ENCODE measurements at regions not wholly inside any gene's neighbourhood (a gene's known extent, or its start where the extent isn't known, plus 50 kb on each side); places are given as distances from the start of the nearest gene placed in this dataset.

DNA sequence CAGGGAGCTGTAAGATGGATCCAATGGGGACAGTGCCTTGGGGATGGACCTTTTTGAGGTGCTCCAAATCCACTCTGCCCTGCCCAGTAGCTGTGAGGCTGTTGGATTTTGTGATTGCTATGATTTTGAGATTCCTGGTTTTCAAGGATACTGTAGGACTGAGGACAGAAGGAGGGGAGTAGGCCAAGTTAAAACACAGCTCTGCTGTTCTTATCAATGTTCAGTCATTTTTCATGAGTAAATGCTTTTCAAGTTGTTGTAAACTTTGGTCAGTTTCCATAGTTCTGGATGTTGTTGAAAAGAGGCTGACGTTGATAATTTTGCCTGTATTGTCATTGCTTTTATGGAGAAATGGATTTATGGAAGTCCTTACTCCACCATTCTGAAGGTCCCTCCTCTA, 361.2 kb downstream of the ZNF516 start:
- H3K27ac ChIP-seq (ENCODE audit: low read depth, low read length): no peak overlapping the region
- H2AFZ ChIP-seq (ENCODE audit: low read length, unreplicated experiment): no peak overlapping the region
- H3K27me3 ChIP-seq (ENCODE audit: insufficient read depth, low read length): no peaks in the 10 kb centered on the region
- H3K4me1 ChIP-seq (ENCODE audit: control insufficient read depth, insufficient read depth, low read length, unreplicated experiment): no peaks in the 10 kb centered on the region
- H3K4me3 ChIP-seq (ENCODE audit: low read depth, low read length): no peak overlapping the region
- H3K36me3 ChIP-seq (ENCODE audit: insufficient read depth, low read length): no peaks in the 10 kb centered on the region
- H3K79me2 ChIP-seq (ENCODE audit: control insufficient read depth, insufficient read depth, low read length, unreplicated experiment): no peaks in the 10 kb centered on the region

DNA sequence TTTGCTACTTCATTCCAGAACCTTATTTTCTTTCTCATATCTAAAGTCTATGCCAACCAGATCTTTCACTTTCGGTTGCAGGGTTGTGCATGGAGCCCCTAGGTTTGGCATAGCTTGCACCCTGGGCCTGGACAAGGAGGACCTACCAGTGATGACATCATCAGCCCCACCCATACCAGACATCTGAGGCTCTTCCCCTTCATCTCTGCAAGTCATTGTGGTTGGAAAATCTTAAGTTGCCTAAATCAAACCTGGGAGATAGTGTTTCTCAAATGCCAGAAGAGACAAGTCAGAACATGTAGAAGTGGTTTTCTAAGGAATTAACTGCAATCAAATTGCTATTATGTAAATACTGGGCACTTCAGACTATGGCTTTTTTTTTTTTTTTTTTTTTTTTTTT, 363.3 kb downstream of the ZNF516 start:
- Histone ChIP-seq H3K4me3 (ENCODE audit: low read depth, low read length) (no peak overlapping the region), H3K36me3 (ENCODE audit: insufficient read depth, low read length) (no peaks in the 10 kb centered on the region), H3K79me2 (ENCODE audit: control insufficient read depth, insufficient read depth, low read length, unreplicated experiment) (no peaks in the 10 kb centered on the region), H3K4me1 (ENCODE audit: control insufficient read depth, insufficient read depth, low read length, unreplicated experiment) (no peaks in the 10 kb centered on the region), H3K27me3 (ENCODE audit: insufficient read depth, low read length) (no peaks in the 10 kb centered on the region), H2AFZ (ENCODE audit: low read length, unreplicated experiment) (no peak overlapping the region), H3K27ac (ENCODE audit: low read depth, low read length) (no peak overlapping the region)

DNA sequence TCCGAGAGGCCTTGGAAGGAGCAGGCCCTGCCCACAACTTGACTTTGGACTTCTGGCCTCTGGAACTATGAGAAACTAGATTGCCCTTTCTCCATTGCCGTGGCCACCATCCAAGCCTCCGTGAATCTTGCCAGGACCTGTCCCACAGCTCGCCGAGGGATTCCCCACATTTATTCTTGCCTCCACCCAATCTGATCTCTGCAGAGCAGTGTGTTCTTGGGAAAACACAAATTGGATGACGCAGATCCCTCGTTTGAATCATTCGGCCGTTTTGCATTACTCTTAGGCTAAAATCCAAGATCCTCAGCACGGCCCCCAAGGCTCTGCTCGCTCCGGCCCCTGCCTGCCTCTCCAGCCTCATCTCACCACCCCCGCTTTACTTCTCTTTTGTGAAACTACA, 364.2 kb downstream of the ZNF516 start:
- Histone ChIP-seq H3K27ac (ENCODE audit: low read depth, low read length) (no peak overlapping the region), H3K79me2 (ENCODE audit: control insufficient read depth, insufficient read depth, low read length, unreplicated experiment) (no peaks in the 10 kb centered on the region), H2AFZ (ENCODE audit: low read length, unreplicated experiment) (no peak overlapping the region), H3K27me3 (ENCODE audit: insufficient read depth, low read length) (no peaks in the 10 kb centered on the region), H3K4me1 (ENCODE audit: control insufficient read depth, insufficient read depth, low read length, unreplicated experiment) (no peaks in the 10 kb centered on the region), H3K4me3 (ENCODE audit: low read depth, low read length) (no peak overlapping the region), H3K36me3 (ENCODE audit: insufficient read depth, low read length) (no peaks in the 10 kb centered on the region)

DNA sequence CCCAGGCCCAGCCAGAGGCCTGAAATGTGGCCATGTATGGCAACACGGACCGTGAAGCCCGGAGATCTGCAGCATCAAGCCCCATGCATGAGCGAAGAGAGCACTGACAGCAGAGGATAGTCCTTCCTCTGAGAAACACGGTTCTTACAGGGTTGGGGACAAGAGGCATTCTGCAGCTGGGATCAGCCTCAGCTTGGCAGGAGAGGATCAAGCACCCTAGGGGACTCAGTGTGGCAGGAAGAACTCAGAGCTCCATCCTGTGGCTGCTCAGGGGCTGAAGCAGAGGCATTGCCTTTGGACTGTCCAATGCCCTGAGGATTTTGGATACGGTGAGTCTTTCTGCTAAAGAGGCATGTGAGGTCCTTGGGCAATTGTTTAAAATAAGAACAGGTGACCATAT, 368.7 kb downstream of the ZNF516 start:
- Histone ChIP-seq H3K27me3 (ENCODE audit: insufficient read depth, low read length) (no peaks in the 10 kb centered on the region), H3K79me2 (ENCODE audit: control insufficient read depth, insufficient read depth, low read length, unreplicated experiment) (no peaks in the 10 kb centered on the region), H3K4me1 (ENCODE audit: control insufficient read depth, insufficient read depth, low read length, unreplicated experiment) (no peaks in the 10 kb centered on the region), H3K4me3 (ENCODE audit: low read depth, low read length) (no peak overlapping the region), H2AFZ (ENCODE audit: low read length, unreplicated experiment) (no peak overlapping the region), H3K36me3 (ENCODE audit: insufficient read depth, low read length) (no peaks in the 10 kb centered on the region), H3K27ac (ENCODE audit: low read depth, low read length) (no peak overlapping the region)

DNA sequence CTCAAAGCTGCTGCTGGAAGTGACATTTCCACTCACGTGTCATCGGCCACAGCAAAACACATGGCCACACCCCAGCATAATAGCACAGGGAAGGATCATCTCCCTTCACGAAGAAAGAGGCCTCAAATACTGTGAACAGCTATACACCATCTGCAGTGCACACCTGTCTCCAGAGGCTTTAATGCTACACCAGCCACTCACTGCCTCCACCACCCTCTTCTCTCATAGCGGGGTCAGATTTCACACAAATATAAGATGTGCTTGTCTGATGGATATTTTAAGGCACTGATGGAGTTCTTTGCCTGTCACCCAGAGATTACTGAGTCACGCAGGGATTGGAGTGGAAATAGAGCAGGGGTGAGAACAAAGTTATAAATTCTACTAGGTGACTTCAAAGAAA, 374.0 kb downstream of the ZNF516 start:
- Histone ChIP-seq H3K27me3 (ENCODE audit: insufficient read depth, low read length) (no peaks in the 10 kb centered on the region), H3K4me3 (ENCODE audit: low read depth, low read length) (no peak overlapping the region), H2AFZ (ENCODE audit: low read length, unreplicated experiment) (no peak overlapping the region), H3K27ac (ENCODE audit: low read depth, low read length) (no peak overlapping the region), H3K36me3 (ENCODE audit: insufficient read depth, low read length) (no peaks in the 10 kb centered on the region), H3K4me1 (ENCODE audit: control insufficient read depth, insufficient read depth, low read length, unreplicated experiment) (no peaks in the 10 kb centered on the region), H3K79me2 (ENCODE audit: control insufficient read depth, insufficient read depth, low read length, unreplicated experiment) (no peaks in the 10 kb centered on the region)

DNA sequence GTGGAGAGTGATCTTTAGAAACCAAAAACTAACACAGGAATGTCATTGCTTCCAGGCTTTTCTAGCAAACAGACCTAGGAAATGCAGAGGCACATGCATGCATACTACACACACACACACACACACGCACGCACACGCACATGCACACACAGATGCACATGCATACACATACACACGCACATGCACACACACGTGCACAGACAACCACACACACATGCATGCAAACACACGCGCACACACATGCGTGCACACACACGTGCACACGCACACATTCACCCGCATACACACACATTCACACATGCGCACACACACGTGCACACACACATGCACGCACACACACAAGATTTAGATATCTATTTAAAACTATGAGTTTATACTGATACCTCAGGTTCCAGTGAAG, 379.5 kb downstream of the ZNF516 start:
- Histone ChIP-seq H3K27ac (ENCODE audit: low read depth, low read length) (no peak overlapping the region), H3K36me3 (ENCODE audit: insufficient read depth, low read length) (no peaks in the 10 kb centered on the region)

DNA sequence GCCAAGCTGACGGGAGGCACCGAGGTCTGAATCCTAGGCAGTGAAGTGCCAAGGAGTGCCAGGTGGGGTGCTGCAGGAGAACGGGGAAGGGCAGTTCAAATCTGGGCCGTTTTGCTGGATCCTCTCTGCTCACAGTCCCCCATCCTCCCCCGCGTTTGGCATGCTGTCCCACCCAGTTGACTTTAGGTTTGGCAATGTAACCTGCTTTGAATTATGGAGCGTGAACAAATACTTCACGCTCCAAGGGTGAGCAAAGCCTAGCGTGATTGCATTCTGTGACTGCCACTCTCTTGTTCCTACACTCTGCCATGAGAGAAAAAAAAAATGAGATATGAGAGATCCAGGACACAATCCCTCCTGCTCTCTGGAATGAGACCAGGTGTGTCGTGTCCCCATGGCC, 381.9 kb downstream of the ZNF516 start:
- H3K79me2 ChIP-seq (ENCODE audit: control insufficient read depth, insufficient read depth, low read length, unreplicated experiment): no peaks in the 10 kb centered on the region
- no peak overlapping the region for H3K27ac ChIP-seq (ENCODE audit: low read depth, low read length)
- H3K4me1 ChIP-seq (ENCODE audit: control insufficient read depth, insufficient read depth, low read length, unreplicated experiment): no peaks in the 10 kb centered on the region
- no peak overlapping the region for H3K4me3 ChIP-seq (ENCODE audit: low read depth, low read length)
- H3K36me3 ChIP-seq (ENCODE audit: insufficient read depth, low read length): no peaks in the 10 kb centered on the region
- no peaks in the 10 kb centered on the region for H3K27me3 ChIP-seq (ENCODE audit: insufficient read depth, low read length)
- H2AFZ ChIP-seq (ENCODE audit: low read length, unreplicated experiment): no peak overlapping the region

More for the DNA sequence above, 379.5 kb downstream of the ZNF516 start:
- Histone ChIP-seq H3K79me2 (ENCODE audit: control insufficient read depth, insufficient read depth, low read length, unreplicated experiment) (no peaks in the 10 kb centered on the region), H3K4me3 (ENCODE audit: low read depth, low read length) (no peak overlapping the region), H2AFZ (ENCODE audit: low read length, unreplicated experiment) (no peak overlapping the region), H3K4me1 (ENCODE audit: control insufficient read depth, insufficient read depth, low read length, unreplicated experiment) (no peaks in the 10 kb centered on the region), H3K27me3 (ENCODE audit: insufficient read depth, low read length) (no peaks in the 10 kb centered on the region)

DNA sequence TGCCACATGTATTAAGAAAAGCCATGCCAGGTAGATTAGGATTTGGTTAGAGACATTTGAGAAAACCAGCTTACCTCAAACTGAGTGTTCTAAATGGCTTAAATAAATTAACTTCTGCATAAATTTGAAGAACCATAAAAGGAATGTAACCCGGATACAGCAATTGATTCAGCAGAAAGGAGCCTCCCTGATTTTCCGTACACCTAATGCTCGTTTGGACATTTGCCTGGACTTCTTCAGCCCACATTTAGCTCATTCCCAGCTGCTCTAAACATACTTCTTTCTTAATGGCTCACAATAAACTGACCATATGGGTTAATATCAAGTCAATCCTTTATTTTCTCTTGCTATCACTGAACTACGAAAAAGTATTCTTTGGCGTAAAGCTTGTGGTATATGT, 392.4 kb downstream of the ZNF516 start:
- Histone ChIP-seq H2AFZ (ENCODE audit: low read length, unreplicated experiment) (no peak overlapping the region), H3K4me3 (ENCODE audit: low read depth, low read length) (no peak overlapping the region), H3K36me3 (ENCODE audit: insufficient read depth, low read length) (no peaks in the 10 kb centered on the region), H3K4me1 (ENCODE audit: control insufficient read depth, insufficient read depth, low read length, unreplicated experiment) (no peaks in the 10 kb centered on the region), H3K27me3 (ENCODE audit: insufficient read depth, low read length) (no peaks in the 10 kb centered on the region), H3K79me2 (ENCODE audit: control insufficient read depth, insufficient read depth, low read length, unreplicated experiment) (no peaks in the 10 kb centered on the region), H3K27ac (ENCODE audit: low read depth, low read length) (no peak overlapping the region)

DNA sequence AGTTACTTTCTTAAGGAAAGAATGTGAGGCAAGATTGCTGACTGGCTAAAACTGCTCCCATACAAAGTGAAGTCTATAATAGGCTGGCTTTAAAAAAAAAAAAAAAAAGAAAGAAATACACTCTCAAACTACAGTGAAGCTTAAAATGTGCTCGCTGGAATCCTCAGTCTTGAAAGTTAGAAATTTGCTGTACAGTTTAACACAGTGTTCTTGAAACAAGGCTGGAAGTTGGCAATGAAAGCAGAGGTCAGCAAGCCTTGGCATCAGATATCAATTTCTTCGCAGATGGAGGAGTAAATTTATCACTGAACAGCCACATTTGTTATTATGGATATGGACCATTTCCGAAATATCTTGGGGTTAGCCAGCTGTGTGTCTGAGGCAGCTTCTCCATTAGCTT, 392.9 kb downstream of the ZNF516 start:
- no peaks in the 10 kb centered on the region for H3K4me1 ChIP-seq (ENCODE audit: control insufficient read depth, insufficient read depth, low read length, unreplicated experiment)
- no peak overlapping the region for H3K4me3 ChIP-seq (ENCODE audit: low read depth, low read length)
- no peaks in the 10 kb centered on the region for H3K79me2 ChIP-seq (ENCODE audit: control insufficient read depth, insufficient read depth, low read length, unreplicated experiment)
- no peaks in the 10 kb centered on the region for H3K36me3 ChIP-seq (ENCODE audit: insufficient read depth, low read length)
- no peaks in the 10 kb centered on the region for H3K27me3 ChIP-seq (ENCODE audit: insufficient read depth, low read length)
- no peak overlapping the region for H2AFZ ChIP-seq (ENCODE audit: low read length, unreplicated experiment)
- no peak overlapping the region for H3K27ac ChIP-seq (ENCODE audit: low read depth, low read length)

DNA sequence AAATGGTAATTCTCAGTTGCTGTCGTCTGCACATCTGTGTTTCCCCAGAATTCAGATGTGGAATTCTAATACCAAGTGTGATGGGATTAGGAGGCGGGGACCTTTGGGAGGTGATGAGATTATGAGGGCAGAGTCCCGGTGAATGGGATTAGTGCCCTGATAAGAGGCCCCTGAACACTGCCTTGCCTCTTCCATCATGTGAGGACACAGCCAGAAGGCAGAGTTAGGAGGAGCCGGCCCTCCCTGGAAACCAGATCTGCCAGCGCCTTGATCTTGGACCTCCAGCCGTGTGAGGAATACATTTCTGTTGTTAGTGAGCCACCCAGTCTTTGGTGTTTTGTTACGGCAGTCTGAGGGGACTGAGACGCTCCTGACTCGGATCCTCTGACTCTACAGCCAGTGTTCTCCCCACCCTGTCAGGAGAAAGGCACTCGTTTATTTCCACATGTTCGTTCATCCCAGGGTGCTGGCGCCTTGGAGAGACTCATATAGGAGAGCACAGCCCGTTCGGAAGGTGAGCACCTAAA, 395.0 kb downstream of the ZNF516 start:
- no peaks in the 10 kb centered on the region for H3K36me3 ChIP-seq (ENCODE audit: insufficient read depth, low read length)
- H3K79me2 ChIP-seq (ENCODE audit: control insufficient read depth, insufficient read depth, low read length, unreplicated experiment): no peaks in the 10 kb centered on the region
- no peak overlapping the region for H3K4me3 ChIP-seq (ENCODE audit: low read depth, low read length)
- no peak overlapping the region for H2AFZ ChIP-seq (ENCODE audit: low read length, unreplicated experiment)
- no peaks in the 10 kb centered on the region for H3K4me1 ChIP-seq (ENCODE audit: control insufficient read depth, insufficient read depth, low read length, unreplicated experiment)
- H3K27me3 ChIP-seq (ENCODE audit: insufficient read depth, low read length): no peaks in the 10 kb centered on the region
- no peak overlapping the region for H3K27ac ChIP-seq (ENCODE audit: low read depth, low read length)

DNA sequence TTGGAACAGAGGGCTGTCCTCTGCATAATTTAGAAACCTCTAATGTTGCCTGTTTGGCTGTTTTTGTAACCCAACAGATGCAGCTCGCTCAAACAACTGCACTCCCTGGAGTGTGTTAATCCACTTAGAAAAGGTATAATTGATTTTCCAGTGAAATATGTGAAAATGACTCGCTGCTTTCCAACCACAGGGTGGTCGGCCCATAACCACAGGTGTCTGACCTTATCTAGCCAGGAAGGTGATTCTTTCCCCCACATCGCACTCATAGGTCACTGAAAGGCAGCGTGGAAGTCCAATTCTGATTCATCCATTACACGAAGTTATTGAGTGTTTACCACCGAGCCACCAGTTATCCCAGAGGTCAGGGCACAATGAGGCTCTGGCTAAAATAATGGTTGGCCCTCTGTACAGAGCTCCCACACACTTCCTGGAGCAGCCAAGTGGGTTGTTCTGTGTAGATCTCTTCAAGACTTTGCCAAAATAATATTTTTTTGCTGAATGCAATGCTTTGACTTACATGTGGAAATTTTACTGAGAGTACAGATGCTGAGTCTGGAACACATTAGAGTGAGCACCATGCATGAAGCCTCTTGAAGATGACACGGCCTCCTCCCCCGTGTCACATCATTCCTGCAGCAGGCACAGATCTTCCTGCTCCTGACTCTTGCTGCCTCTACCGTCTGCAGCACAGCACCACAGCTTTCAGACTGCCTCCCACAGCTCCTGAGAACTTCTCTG, 396.2 kb downstream of the ZNF516 start:
- Histone ChIP-seq H3K4me1 (ENCODE audit: control insufficient read depth, insufficient read depth, low read length, unreplicated experiment) (no peaks in the 10 kb centered on the region), H2AFZ (ENCODE audit: low read length, unreplicated experiment) (no peak overlapping the region), H3K79me2 (ENCODE audit: control insufficient read depth, insufficient read depth, low read length, unreplicated experiment) (no peaks in the 10 kb centered on the region), H3K36me3 (ENCODE audit: insufficient read depth, low read length) (no peaks in the 10 kb centered on the region), H3K27me3 (ENCODE audit: insufficient read depth, low read length) (no peaks in the 10 kb centered on the region), H3K4me3 (ENCODE audit: low read depth, low read length) (no peak overlapping the region), H3K27ac (ENCODE audit: low read depth, low read length) (no peak overlapping the region)

All from ACC112 (cell line).